PC-9 (cell line): ENCODE measurements at regions not wholly inside any gene's neighbourhood (a gene's known extent, or its start where the extent isn't known, plus 50 kb on each side); places are given as distances from the start of the nearest gene placed in this dataset.

Experiments
- CTCF ChIP-seq: fragments of 200-600 bp; sonication (generic); conservative IDR thresholded peaks from 2 replicates; pipeline ENCODE4 v1.6.1; 2017; ENCODE audit warnings: mixed run types, antibody characterized with exemption, mild to moderate bottlenecking, moderate library complexity
- EZH2 ChIP-seq: fragments of 200-600 bp; sonication (generic); IDR thresholded peaks from 2 replicates; pipeline ENCODE4 v1.8.0; 2017; ENCODE audit warnings: antibody characterized with exemption, low read depth

GRCh38 chr17:21511363-21512195 is 135.4 kb downstream of the KCNJ12 start:
- TF ChIP-seq CTCF (peak; percentile 75), EZH2 (no peak)
